MM.1S (cell line): ENCODE measurements at regions not wholly inside any gene's neighbourhood (a gene's known extent, or its start where the extent isn't known, plus 50 kb on each side); places are given as distances from the start of the nearest gene placed in this dataset.

Experiments
- DNase-seq: peaks from one replicate; pipeline ENCODE4 v3.0.0-alpha.2; 2015
- H2AFZ ChIP-seq: fragments of 300-600 bp; sonication (generic); 2 replicates; pipeline ENCODE4 v1.6.0; 2016; ENCODE audit warnings: antibody characterized with exemption, low read length
- H3F3A ChIP-seq: fragments of 300-600 bp; sonication (generic); 2 replicates; pipeline ENCODE4 v1.6.1; 2016; ENCODE audit warnings: mild to moderate bottlenecking, antibody characterized with exemption, low read length, moderate library complexity, mixed read lengths; ENCODE audit not compliant: insufficient read depth
- H3K27ac ChIP-seq: fragments of 300-600 bp; sonication (generic); 2 replicates; pipeline ENCODE4 v1.5.1; 2016; ENCODE audit warnings: mild to moderate bottlenecking, low read length
- H3K27me3 ChIP-seq: fragments of 300-600 bp; sonication (generic); replicated peaks from 2 replicates; pipeline ENCODE4 v1.6.0; 2016; ENCODE audit warnings: low read length; ENCODE audit not compliant: insufficient read depth
- H3K36me3 ChIP-seq: fragments of 300-600 bp; sonication (generic); replicated peaks from 2 replicates; pipeline ENCODE4 v1.6.1; 2016; ENCODE audit warnings: mild to moderate bottlenecking, low read length, mixed read lengths; ENCODE audit not compliant: insufficient read depth
- H3K4me1 ChIP-seq: fragments of 300-600 bp; sonication (generic); 2 replicates; pipeline ENCODE4 v1.6.1; 2016; ENCODE audit warnings: low read length, mixed read lengths
- H3K4me2 ChIP-seq: fragments of 300-600 bp; sonication (generic); 2 replicates; pipeline ENCODE4 v1.6.0; 2016; ENCODE audit warnings: low read depth, low read length
- H3K4me3 ChIP-seq: fragments of 300-600 bp; sonication (generic); 2 replicates; pipeline ENCODE4 v1.5.1; 2016; ENCODE audit warnings: low read length, mixed read lengths
- H3K79me2 ChIP-seq: fragments of 300-600 bp; sonication (generic); 2 replicates; pipeline ENCODE4 v1.6.1; 2016; ENCODE audit warnings: mixed run types, low read length, mixed read lengths
- H3K9ac ChIP-seq: fragments of 300-600 bp; sonication (generic); 2 replicates; pipeline ENCODE4 v1.6.1; 2016; ENCODE audit warnings: low read length, mixed read lengths
- H3K9me2 ChIP-seq: fragments of 300-600 bp; sonication (generic); replicated peaks from 2 replicates; pipeline ENCODE4 v1.6.1; 2016; ENCODE audit warnings: mild to moderate bottlenecking, low read length, mixed read lengths; ENCODE audit not compliant: insufficient read depth
- H3K9me3 ChIP-seq: fragments of 300-600 bp; sonication (generic); replicated peaks from 2 replicates; pipeline ENCODE4 v1.6.1; 2016; ENCODE audit warnings: mild to moderate bottlenecking, low read length, mixed read lengths; ENCODE audit not compliant: insufficient read depth
- H4K20me1 ChIP-seq: fragments of 300-600 bp; sonication (generic); 2 replicates; pipeline ENCODE4 v1.6.1; 2016; ENCODE audit warnings: mild to moderate bottlenecking, low read length, moderate library complexity, mixed read lengths; ENCODE audit not compliant: insufficient read depth
- EZH2 ChIP-seq: fragments of 300-600 bp; sonication (generic); optimal IDR thresholded peaks from 2 replicates; pipeline ENCODE3; 2017; ENCODE audit warnings: low read depth, mild to moderate bottlenecking, antibody characterized with exemption, low read length, mixed read lengths
- EZH2phosphoT487 ChIP-seq: fragments of 300-600 bp; sonication (generic); IDR thresholded peaks from 2 replicates; pipeline ENCODE4 v1.6.1; 2018; ENCODE audit warnings: antibody characterized with exemption, low read length
- TF ChIP-seq, protein P1 (sequence below): fragments of 300-600 bp; sonication (generic); IDR thresholded peaks from 2 replicates; pipeline ENCODE4 v1.5.1; 2016; ENCODE audit warnings: antibody characterized with exemption, low read length, mixed read lengths

DNA sequence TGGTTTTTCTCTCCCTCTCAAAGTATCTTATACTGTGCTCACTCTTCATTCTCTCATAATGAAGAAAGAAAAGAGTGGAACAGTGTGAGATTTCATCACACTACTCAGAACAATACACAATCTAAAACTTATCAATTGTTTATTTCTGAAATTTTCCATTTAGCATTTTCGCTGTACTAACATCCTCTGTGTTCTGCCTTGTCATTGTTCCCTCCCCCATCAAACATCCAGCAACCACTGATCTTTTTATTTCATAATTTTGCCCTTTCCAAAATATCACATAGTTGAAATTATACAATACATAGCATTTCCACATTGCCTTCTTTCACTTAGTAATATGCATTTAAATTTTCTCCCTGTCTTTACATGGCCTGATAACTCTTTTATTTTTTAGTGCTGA lies 658.7 kb downstream of the SLITRK1 start:
- TF ChIP-seq EZH2phosphoT487, result no peak
- TF ChIP-seq EZH2, result no peak
- TF ChIP-seq, protein P1, sequence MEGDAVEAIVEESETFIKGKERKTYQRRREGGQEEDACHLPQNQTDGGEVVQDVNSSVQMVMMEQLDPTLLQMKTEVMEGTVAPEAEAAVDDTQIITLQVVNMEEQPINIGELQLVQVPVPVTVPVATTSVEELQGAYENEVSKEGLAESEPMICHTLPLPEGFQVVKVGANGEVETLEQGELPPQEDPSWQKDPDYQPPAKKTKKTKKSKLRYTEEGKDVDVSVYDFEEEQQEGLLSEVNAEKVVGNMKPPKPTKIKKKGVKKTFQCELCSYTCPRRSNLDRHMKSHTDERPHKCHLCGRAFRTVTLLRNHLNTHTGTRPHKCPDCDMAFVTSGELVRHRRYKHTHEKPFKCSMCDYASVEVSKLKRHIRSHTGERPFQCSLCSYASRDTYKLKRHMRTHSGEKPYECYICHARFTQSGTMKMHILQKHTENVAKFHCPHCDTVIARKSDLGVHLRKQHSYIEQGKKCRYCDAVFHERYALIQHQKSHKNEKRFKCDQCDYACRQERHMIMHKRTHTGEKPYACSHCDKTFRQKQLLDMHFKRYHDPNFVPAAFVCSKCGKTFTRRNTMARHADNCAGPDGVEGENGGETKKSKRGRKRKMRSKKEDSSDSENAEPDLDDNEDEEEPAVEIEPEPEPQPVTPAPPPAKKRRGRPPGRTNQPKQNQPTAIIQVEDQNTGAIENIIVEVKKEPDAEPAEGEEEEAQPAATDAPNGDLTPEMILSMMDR, result no peak
- H3K27ac ChIP-seq, result no peak overlapping the region
- H4K20me1 ChIP-seq, result no peaks in the 10 kb centered on the region
- DNase-seq, result no peak
- H3K4me1 ChIP-seq, result peaks cover 28% of the 10 kb centered on the region
- H3F3A ChIP-seq, result peaks cover 34% of the 10 kb centered on the region
- H2AFZ ChIP-seq, result no peak overlapping the region
- H3K9ac ChIP-seq, result no peak overlapping the region
- no peaks in the 10 kb centered on the region for H3K79me2 ChIP-seq
- H3K9me3 ChIP-seq, result no peaks in the 10 kb centered on the region
- H3K9me2 ChIP-seq, result no peaks in the 10 kb centered on the region
- H3K4me2 ChIP-seq, result no peak overlapping the region
- no peaks in the 10 kb centered on the region for H3K36me3 ChIP-seq
- 0 out of 2 replicates have a peak, but pooled peaks cover 4% of the 10 kb centered on the region for H3K27me3 ChIP-seq
- no peak overlapping the region for H3K4me3 ChIP-seq

DNA sequence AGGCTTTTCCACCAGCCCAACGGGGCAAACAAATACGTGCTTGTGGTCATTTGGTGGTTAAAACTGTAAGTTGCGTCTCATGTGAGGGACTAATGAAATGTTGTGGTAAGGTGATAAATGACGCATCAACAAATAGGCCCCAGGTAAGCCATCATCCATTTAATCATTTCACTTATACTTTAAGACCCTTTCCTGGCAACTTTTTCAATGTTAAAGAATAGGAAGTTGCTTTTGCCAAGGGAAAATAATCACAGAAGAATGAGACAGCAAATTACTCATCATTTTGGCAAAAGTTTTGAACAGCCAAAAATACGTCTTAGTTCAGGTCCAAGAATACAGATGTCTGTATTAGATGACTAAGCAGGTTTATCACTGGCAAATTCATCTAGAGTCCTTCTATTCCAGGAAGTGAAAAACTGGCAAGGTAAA lies 660.4 kb downstream of the SLITRK1 start:
- H2AFZ ChIP-seq, result no peak overlapping the region
- H3K4me3 ChIP-seq, result peak overlapping the region; percentile 36; the same call in 1 of the 2 replicates
- H3K9me3 ChIP-seq, result no peaks in the 10 kb centered on the region
- peak; percentile 76 for DNase-seq
- no peaks in the 10 kb centered on the region for H4K20me1 ChIP-seq
- H3F3A ChIP-seq, result peaks cover 34% of the 10 kb centered on the region
- peak overlapping the region; percentile 85 for H3K27ac ChIP-seq
- no peak for TF ChIP-seq EZH2
- no peak for TF ChIP-seq EZH2phosphoT487
- TF ChIP-seq, protein P1, result no peak
- peaks cover 28% of the 10 kb centered on the region for H3K4me1 ChIP-seq
- no peaks in the 10 kb centered on the region for H3K79me2 ChIP-seq
- H3K27me3 ChIP-seq, result 0 out of 2 replicates have a peak, but pooled peaks cover 4% of the 10 kb centered on the region
- H3K4me2 ChIP-seq, result peak overlapping the region; percentile 51
- H3K36me3 ChIP-seq, result no peaks in the 10 kb centered on the region
- no peaks in the 10 kb centered on the region for H3K9me2 ChIP-seq
- peak overlapping the region; percentile 41 for H3K9ac ChIP-seq

DNA sequence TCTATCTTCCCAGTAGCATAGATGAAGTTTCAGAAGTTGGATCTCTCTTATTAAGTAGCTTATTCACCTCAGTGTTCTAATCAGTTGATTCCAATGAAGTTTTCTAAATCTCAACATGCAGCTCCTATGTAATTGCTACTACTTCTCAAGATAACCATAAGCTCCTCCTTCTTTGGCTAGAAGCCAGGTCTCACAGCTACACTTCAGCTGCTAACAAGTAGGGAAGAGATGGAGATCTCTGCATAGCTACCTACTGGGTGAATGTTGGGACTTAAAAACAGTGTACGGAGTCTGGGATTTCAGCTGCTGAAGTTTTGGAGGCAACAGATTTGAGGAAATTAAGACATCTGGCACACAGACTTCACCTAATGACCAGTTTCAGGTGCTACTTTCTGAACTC lies 661.0 kb downstream of the SLITRK1 start:
- peak overlapping the region; percentile 85 for H3K27ac ChIP-seq

More for the DNA sequence above, 661.0 kb downstream of the SLITRK1 start:
- Histone ChIP-seq H3K9me3 (no peaks in the 10 kb centered on the region), H3K4me3 (peak overlapping the region; percentile 36; the same call in 1 of the 2 replicates), H3K27me3 (0 out of 2 replicates have a peak, but pooled peaks cover 4% of the 10 kb centered on the region), H3K9me2 (no peaks in the 10 kb centered on the region), H3K79me2 (no peaks in the 10 kb centered on the region), H2AFZ (0 out of 2 replicates have a peak overlapping the region, but pooled peaks have one; percentile 10), H3K36me3 (no peaks in the 10 kb centered on the region), H3F3A (peaks cover 34% of the 10 kb centered on the region), H4K20me1 (no peaks in the 10 kb centered on the region), H3K9ac (peak overlapping the region; percentile 41), H3K4me2 (peak overlapping the region; percentile 51), H3K4me1 (peaks cover 28% of the 10 kb centered on the region)
- no peak for TF ChIP-seq EZH2phosphoT487
- TF ChIP-seq, protein P1, result no peak
- no peak for TF ChIP-seq EZH2
- DNase-seq, result peak; percentile 73
